Ectodermal cell (in vitro differentiated cells): ENCODE measurements at regions not wholly inside any gene's neighbourhood (a gene's known extent, or its start where the extent isn't known, plus 50 kb on each side); places are given as distances from the start of the nearest gene placed in this dataset.

ENCODE experiments used
- H3K27ac ChIP-seq: 2 replicates; pipeline ENCODE4 v1.7.0; 2013; ENCODE audit warnings: mild to moderate bottlenecking, low read depth, low read length; ENCODE audit not compliant: insufficient read depth, poor library complexity, severe bottlenecking
- H3K27me3 ChIP-seq: 2 replicates; pipeline ENCODE4 v1.7.0; 2013; ENCODE audit warnings: mild to moderate bottlenecking, low read length; ENCODE audit not compliant: insufficient read depth, control insufficient read depth, poor library complexity, severe bottlenecking
- H3K36me3 ChIP-seq: one replicate; pipeline ENCODE4 v1.7.0; 2013; ENCODE audit warnings: low read length; ENCODE audit not compliant: control insufficient read depth, insufficient read depth
- H3K4me1 ChIP-seq: one replicate; pipeline ENCODE4 v1.7.0; 2013; ENCODE audit warnings: low read length; ENCODE audit not compliant: control insufficient read depth, insufficient read depth
- H3K4me3 ChIP-seq: 2 replicates; pipeline ENCODE4 v1.7.0; 2013; ENCODE audit warnings: low read depth, low read length, control low read depth; ENCODE audit not compliant: insufficient read depth
- H3K9me3 ChIP-seq: 2 replicates; pipeline ENCODE4 v1.7.0; 2013; ENCODE audit warnings: mild to moderate bottlenecking, low read length, moderate library complexity; ENCODE audit not compliant: control insufficient read depth
- WGBS, 2 experiments: methylation state at CpG; one replicate each; pipeline ENCODE4 v1.1.7; 2013; ENCODE audit warnings: missing lambda C conversion rate in 2 of 2; 5-methylcytosine and 5-hydroxymethylcytosine counted together

GRCh38 chr2:75328156-75328555 is 128.8 kb upstream of the TACR1 start:
- no peak overlapping the region for H3K4me3 ChIP-seq
- WGBS, 2 experiments = 89 to 92% methylated on average over 5 of the region's 7 CpGs
- H3K27ac ChIP-seq = no peak overlapping the region
- H3K9me3 ChIP-seq = no peaks in the 10 kb centered on the region
- H3K4me1 ChIP-seq = no peaks in the 10 kb centered on the region
- no peaks in the 10 kb centered on the region for H3K36me3 ChIP-seq
- peaks cover 4% of the 10 kb centered on the region for H3K27me3 ChIP-seq

- H3K4me3 ChIP-seq = no peak overlapping the region
- peaks cover 7% of the 10 kb centered on the region for H3K27me3 ChIP-seq
- H3K27ac ChIP-seq = no peak overlapping the region
- no peaks in the 10 kb centered on the region for H3K9me3 ChIP-seq
- 78 to 81% methylated on average over 6 to 7 of the region's 7 CpGs for WGBS, 2 experiments
- no peaks in the 10 kb centered on the region for H3K36me3 ChIP-seq
- H3K4me1 ChIP-seq = no peaks in the 10 kb centered on the region
Observed at GRCh38 chr2:75327334-75327733, 128.0 kb upstream of the TACR1 start.

DNA sequence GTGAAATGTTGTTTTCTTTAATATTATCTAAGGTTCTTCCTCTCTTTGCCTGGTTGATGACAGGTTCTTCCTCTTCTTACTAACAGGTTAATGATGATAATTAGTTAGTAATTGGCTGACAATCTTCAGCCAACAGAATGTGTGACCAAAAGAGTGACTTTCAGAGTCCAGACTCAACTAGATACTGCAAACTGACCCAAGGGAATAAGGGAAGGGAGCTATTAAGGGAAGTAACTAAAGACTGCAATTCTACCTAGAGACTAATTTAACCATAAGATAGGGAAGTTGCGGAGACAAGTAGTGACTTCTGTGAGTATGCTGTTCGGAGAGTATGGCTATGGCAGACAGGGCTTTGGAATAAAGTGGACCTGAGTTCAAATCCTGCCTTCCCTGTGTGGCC is 127.3 kb upstream of the TACR1 start:
- H3K4me3 ChIP-seq = no peak overlapping the region
- H3K27me3 ChIP-seq = peaks cover 8% of the 10 kb centered on the region
- no peaks in the 10 kb centered on the region for H3K9me3 ChIP-seq
- no peaks in the 10 kb centered on the region for H3K36me3 ChIP-seq
- H3K4me1 ChIP-seq = peaks cover 6% of the 10 kb centered on the region
- H3K27ac ChIP-seq = no peak overlapping the region
- WGBS, 2 experiments = 96 to 100% methylated on average over 2 of the region's 2 CpGs

GRCh38 chr2:75325594-75325993 is 126.3 kb upstream of the TACR1 start:
- no peak overlapping the region for H3K27ac ChIP-seq
- 89 to 94% methylated on average over 1 of the region's 1 CpG for WGBS, 2 experiments
- peaks cover 13% of the 10 kb centered on the region for H3K27me3 ChIP-seq
- no peaks in the 10 kb centered on the region for H3K9me3 ChIP-seq
- no peaks in the 10 kb centered on the region for H3K36me3 ChIP-seq
- no peak overlapping the region for H3K4me3 ChIP-seq
- peaks cover 12% of the 10 kb centered on the region for H3K4me1 ChIP-seq

- Histone ChIP-seq H3K4me1 (peaks cover 12% of the 10 kb centered on the region), H3K27me3 (peaks cover 20% of the 10 kb centered on the region), H3K9me3 (no peaks in the 10 kb centered on the region), H3K36me3 (no peaks in the 10 kb centered on the region), H3K4me3 (no peak overlapping the region), H3K27ac (no peak overlapping the region)
Observed at GRCh38 chr2:75324861-75325284, 125.6 kb upstream of the TACR1 start.

DNA sequence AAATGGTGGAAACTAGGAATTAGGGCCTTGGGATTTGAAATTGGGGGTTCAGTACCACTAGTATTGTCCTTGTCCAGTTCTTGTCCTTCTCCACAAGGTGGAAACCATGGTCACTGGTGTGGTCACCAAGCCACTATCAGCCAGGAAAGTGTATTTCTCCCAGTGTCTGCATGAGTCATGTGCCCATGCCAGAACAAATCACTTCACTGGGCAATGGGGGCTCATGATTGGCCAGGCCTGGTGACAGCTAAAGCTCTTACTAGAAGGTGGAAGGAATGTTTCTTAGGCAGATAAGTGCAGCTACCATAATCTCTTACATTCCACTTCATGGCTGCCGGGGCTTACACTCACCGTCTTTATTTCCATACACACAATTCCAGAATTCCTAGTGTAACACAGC is 124.8 kb upstream of the TACR1 start:
- no peak overlapping the region for H3K4me3 ChIP-seq
- H3K9me3 ChIP-seq = no peaks in the 10 kb centered on the region
- WGBS, 2 experiments = 91 to 95% methylated on average over 2 of the region's 2 CpGs
- H3K27ac ChIP-seq = no peak overlapping the region
- peaks cover 12% of the 10 kb centered on the region for H3K4me1 ChIP-seq
- peaks cover 27% of the 10 kb centered on the region for H3K27me3 ChIP-seq
- no peaks in the 10 kb centered on the region for H3K36me3 ChIP-seq

- peaks cover 12% of the 10 kb centered on the region for H3K4me1 ChIP-seq
- no peaks in the 10 kb centered on the region for H3K36me3 ChIP-seq
- 0 to 3% methylated on average over 2 of the region's 2 CpGs for WGBS, 2 experiments
- no peak overlapping the region for H3K4me3 ChIP-seq
- H3K27ac ChIP-seq = no peak overlapping the region
- H3K9me3 ChIP-seq = no peaks in the 10 kb centered on the region
- peaks cover 42% of the 10 kb centered on the region for H3K27me3 ChIP-seq
Observed at GRCh38 chr2:75321599-75321922, 122.2 kb upstream of the TACR1 start.

DNA sequence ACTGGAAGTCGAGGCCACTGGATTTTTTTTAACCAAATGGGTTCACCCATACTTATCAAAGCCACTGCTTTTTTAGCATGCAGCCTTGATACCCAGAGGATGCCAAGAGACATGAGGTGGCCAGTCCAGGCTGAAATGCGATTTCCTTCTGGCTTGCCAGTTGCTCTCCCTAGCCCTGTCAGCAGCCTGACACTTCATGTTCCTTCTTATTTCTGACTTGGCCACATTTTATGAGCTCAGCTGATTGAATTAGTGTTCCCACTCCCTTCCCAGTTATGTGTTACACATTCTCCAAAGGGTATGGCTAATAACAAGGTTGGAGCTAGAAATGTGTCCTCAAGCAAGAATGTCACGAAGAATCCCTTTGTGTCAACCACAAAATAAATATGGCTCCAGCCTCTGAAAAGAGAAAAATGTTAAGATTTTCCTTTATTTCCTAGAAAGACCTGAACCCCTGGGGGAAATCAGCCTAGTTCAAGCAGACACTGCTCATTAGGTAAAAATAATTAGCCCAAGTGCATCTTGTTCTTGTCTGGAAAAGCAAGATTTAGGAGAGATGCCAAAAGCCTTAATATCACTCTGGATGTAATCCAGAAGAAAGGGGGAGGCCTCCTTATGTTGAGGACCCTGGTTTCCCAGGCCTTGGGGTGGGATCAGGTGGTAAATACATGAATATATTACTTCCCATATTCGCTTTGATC is 121.7 kb upstream of the TACR1 start:
- H3K27me3 ChIP-seq = peaks cover 42% of the 10 kb centered on the region
- no peak overlapping the region for H3K4me3 ChIP-seq
- 88% methylated on average over 4 of the region's 4 CpGs for WGBS, 2 experiments
- peaks cover 12% of the 10 kb centered on the region for H3K4me1 ChIP-seq
- no peak overlapping the region for H3K27ac ChIP-seq
- H3K36me3 ChIP-seq = no peaks in the 10 kb centered on the region
- no peaks in the 10 kb centered on the region for H3K9me3 ChIP-seq

- peaks cover 12% of the 10 kb centered on the region for H3K4me1 ChIP-seq
Observed at GRCh38 chr2:75319951-75320350, 120.6 kb upstream of the TACR1 start.

GRCh38 chr2:75317802-75318201 is 118.5 kb upstream of the TACR1 start:
- Histone ChIP-seq H3K27ac (no peak overlapping the region), H3K4me3 (no peak overlapping the region), H3K27me3 (peaks cover 38% of the 10 kb centered on the region), H3K36me3 (no peaks in the 10 kb centered on the region), H3K9me3 (no peaks in the 10 kb centered on the region), H3K4me1 (peaks cover 12% of the 10 kb centered on the region)
- WGBS, 2 experiments = 90 to 100% methylated on average over 1 of the region's 1 CpG

More at GRCh38 chr2:75319951-75320350, 120.6 kb upstream of the TACR1 start:
- no peak overlapping the region for H3K4me3 ChIP-seq
- no peaks in the 10 kb centered on the region for H3K36me3 ChIP-seq
- H3K27me3 ChIP-seq = peaks cover 42% of the 10 kb centered on the region
- WGBS, 2 experiments = 96 to 97% methylated on average over 2 of the region's 2 CpGs
- no peak overlapping the region for H3K27ac ChIP-seq
- H3K9me3 ChIP-seq = no peaks in the 10 kb centered on the region

GRCh38 chr2:75317316-75317715 is 118.0 kb upstream of the TACR1 start:
- Histone ChIP-seq H3K9me3 (no peaks in the 10 kb centered on the region), H3K4me1 (peaks cover 12% of the 10 kb centered on the region), H3K27me3 (peaks cover 35% of the 10 kb centered on the region), H3K27ac (no peak overlapping the region), H3K36me3 (no peaks in the 10 kb centered on the region), H3K4me3 (no peak overlapping the region)
- whole genome bisulfite sequencing, 2 experiments = 96 to 97% methylated on average over 2 of the region's 2 CpGs
